ENCODE measurements at regions not wholly inside any gene's neighbourhood (a gene's known extent, or its start where the extent isn't known, plus 50 kb on each side); places are given as distances from the start of the nearest gene placed in this dataset.

GRCh38 chr11:104291646-104292045 lies 127.7 kb upstream of the PDGFD start:
- TF ChIP-seq SIN3A (IDR thresholded peaks at IDR 0.05; ENCODE audit: borderline replicate concordance, insufficient read depth, low read length), result no peak
- TF ChIP-seq REST (IDR thresholded peaks at IDR 0.05; ENCODE audit: insufficient read depth in 1 of 2, low read depth in 2 of 2, low read length in 2 of 2), result no peak
- no peak for TF ChIP-seq TAF1 (IDR thresholded peaks at IDR 0.05; ENCODE audit: borderline replicate concordance, insufficient read depth, low read length)
